HG03520 (cell line): ENCODE measurements at regions not wholly inside any gene's neighbourhood (a gene's known extent, or its start where the extent isn't known, plus 50 kb on each side); places are given as distances from the start of the nearest gene placed in this dataset.

Experiments used
- ATAC-seq: cut with Tn5 transposase; IDR thresholded peaks from one replicate; pipeline ENCODE4 v1.9.1; 2021; ENCODE audit warnings: mild to moderate bottlenecking, moderate library complexity; ENCODE audit not compliant: unreplicated experiment

DNA sequence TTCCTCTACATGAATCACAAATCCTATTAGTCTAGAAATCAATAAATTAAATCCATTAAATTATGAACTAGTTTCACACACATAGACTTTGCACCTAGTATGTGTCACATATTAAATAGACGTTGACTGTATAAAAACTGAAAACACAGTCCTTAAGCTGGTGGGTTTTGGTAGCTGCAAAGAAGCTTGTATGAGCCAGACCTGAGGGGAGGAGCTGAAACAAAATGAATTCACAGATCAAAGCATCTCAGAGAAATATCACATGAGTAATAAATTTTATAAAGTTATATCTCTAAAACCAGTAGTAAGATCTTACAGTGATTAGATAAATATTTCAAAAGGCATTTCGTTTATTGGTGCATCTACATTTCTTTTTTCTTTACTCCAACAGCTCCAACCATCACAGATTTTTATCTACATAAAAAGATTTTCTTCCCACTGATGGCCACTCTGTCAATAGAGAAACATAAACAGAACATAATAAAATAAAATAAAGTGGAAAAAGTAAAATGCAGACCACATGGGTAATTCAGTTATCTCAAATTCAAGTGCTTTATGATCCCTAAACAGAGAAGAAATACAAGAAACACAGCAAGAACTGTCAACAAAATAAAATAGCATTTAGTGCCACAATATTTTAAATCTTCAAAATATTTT lies 420.0 kb upstream of the CYRIA start:
- ATAC-seq = no peak

DNA sequence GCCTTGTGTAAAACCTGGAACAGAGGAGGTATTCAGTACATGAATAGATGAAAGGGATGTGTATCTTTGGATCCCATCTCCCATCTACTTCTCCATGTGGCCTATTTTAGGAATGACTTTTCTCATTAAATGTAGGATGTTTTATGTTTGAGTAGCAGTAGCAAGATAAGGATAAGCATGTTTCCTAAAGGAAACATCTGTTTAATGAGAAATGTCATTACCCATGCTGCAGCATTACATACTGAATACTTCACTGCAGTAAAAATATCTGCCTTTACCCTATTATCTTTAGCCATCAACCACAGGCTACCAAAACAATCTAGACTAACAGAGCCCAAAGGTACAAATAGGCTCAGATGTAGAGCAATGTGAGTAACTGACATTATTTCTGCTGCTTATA lies 419.2 kb upstream of the CYRIA start:
- ATAC-seq = no peak

DNA sequence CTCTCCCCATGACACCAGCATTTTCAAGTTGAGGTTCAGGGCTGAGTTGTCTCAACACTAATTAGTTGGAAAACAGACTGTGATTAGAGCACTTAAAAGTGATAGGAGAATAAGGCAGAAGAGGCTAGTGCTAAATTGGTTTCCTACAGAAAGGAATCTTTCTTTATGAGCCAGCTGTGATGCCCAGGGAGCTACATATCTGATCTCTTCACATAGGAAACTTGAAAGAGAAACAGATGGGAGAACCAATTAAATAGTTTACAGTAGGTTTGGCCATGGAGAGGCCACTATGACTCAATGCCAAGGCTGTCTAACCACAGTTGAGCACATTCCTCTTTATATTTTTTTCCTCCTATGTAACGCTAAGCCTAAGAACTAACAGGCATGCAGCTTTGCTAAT lies 418.3 kb upstream of the CYRIA start:
- ATAC-seq = no peak

DNA sequence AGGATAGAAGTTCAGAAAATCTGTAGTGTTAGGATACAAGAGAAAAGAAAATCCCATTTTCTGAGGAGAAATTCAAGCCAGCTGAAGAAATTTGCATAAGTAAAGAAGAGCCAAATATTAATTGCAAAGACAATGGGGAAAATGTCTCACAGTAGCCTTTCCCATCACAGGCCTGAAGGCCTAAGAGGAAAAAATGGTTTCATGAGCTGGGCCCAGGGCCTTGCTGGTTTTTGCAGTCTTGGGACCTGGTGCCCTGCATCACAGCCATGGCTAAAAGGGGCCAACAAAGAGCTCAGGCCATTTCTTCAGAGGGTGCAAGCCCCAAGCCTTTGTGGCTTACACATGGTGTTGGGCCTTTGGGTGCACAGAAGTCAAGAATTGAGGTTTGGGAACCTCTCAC lies 413.6 kb upstream of the CYRIA start:
- ATAC-seq = no peak

DNA sequence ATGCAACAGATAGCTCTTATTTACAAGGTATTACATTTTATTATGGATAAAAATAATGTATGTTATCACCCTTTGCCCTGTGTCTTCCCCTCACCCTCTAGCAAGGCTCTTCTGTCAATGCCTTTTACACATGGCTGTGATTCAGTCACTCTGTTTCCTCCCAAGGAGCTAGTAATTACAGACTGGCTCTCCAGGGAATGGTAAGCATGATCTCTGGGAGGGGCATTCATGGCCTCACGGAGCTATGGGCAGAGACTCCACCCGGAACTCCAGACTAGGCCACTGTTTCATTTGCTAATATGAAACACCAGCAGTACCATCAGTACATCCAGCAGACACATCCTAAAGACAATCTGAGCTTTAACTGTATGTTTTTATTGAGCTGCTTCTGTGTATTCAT lies 410.9 kb upstream of the CYRIA start:
- ATAC-seq = no peak

DNA sequence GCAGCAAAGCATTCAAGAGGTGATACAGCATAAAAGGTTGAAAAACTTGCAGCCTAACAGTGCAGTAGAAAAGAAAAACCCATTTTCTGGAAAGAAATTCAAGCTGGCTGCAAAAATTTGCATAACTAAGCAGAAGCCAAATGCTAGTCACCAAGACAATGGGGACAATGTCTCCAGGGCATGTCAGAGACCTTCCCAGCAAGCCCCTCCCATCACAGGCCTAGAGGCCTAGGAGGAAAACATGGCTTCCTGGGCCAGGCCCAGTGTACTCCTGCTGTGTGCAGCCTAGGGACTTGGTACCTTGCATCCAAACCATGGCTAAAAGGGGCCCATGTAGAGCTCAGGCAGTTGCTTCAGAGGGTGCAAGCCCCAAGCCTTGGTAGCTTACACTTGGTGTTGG lies 405.1 kb upstream of the CYRIA start:
- no peak for ATAC-seq

DNA sequence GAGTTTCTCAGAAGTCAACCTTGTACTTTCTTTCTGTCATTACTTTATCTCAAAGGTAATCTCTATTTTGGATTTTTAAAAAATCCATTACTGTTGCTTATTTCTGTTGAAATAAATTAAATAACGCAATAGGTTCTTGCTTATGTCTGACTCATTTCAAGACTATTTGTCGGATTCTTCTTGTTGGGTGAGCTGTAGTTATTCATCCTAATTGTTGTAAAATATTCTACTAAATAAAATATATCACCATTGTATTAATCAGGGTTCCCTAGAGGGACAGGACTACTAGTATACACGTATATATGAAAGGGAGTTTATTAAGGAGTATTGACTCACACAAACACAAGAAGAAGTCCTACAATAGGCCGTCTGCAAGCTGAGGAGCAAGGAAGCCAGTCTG lies 403.9 kb upstream of the CYRIA start:
- no peak for ATAC-seq

DNA sequence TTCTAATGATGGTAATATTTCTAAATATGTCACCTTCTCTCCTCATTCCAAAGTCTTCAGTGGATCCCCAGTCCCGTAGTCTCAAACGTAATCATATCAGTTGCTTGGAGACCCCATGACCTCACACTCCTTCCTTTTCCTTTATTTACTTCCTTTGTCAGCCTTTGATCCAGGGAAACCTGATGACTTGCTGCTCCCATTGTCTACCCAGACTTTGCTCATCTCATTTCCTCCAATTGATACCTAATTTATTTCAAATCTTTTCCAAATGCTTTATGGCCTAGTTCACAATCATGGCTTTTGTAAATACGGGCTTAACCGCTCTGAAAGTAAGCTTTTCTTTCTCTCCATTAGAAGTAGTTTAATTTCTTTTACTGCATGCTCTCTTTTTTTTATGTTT lies 402.4 kb upstream of the CYRIA start:
- ATAC-seq = no peak

DNA sequence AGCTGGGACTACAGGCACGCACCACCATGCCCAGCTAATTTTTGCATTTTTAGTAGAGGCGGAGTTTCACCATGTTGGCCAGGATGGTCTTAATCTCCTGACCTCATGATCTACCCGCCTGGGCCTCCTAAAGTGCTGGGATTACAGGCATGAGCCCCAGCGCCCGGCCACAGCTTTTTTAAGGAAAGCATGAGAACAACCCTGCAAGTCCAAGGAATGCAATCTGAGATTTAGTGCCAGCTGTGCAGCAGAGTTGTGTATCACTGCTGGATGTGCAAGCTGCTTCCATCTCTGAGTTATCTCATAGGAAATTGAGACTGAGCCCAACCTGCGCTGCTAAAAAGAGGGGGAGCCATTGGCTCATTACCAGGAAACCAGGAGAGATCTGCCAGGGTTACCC lies 399.9 kb upstream of the CYRIA start:
- ATAC-seq = no peak

DNA sequence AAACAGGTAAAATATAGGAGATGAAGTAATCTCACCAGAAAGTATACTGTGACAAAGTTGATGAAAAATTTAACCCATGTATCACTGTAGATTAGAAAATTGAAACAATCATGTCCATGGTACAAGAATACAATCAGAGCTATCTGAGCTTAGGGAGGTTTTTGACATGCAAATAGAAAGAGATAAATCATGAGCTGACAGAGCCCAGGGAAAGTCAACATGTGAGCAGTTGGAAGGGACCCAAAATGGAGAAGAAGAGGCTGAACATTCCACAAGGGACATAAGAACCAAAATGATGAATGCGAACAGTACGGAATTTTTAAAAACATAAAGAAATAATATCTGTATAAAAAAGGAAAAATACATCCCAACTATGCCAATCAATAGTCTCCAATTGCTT lies 395.4 kb upstream of the CYRIA start:
- ATAC-seq = no peak

DNA sequence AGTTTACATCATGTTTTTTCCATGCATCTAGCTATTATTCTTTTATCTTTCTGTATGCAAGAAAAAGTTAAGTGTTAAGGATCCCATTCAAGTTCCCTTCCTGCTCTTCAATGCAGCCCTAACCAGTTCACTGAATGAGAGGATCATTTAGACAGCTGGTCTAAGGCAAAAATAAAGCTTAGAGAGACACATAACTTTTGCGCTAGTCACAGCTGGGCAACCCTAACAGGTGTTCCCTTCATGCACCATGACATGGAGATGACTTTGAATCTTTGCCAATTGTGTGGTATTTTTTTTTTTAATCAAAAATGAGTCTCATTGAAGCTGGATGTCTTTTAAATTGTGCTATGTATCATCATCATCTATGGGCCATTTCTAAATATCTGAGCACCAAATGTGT lies 393.8 kb upstream of the CYRIA start:
- ATAC-seq = no peak

DNA sequence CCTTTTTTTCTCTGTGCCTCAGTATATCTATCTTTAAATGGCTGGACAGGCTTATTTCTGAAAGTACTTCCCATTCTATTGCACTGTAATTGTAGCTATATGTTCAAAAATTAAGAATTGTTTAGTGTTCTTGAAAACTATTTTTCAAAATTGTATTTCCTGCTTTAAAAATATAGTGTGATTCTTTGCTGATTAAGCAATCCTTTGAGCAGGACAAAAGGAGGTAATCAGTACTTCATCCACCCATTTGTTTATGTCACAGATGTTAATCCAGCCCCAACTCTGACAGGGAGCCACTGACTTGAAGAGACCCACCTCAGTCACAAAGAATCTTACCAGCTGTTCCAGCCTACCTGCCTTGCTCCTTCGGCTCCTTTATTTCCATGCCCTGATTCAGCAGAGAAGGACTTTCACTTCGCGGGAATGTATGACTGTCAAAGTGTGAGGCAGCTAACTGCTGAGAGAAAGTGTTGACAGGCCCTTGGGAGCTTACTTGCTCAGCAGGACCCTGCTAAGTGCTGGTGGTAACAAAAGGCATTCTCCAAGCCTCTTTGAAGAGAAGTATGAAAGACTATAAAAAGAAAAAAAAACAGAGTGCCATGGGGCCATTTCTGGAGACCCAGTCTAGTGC lies 393.3 kb upstream of the CYRIA start:
- ATAC-seq = no peak

DNA sequence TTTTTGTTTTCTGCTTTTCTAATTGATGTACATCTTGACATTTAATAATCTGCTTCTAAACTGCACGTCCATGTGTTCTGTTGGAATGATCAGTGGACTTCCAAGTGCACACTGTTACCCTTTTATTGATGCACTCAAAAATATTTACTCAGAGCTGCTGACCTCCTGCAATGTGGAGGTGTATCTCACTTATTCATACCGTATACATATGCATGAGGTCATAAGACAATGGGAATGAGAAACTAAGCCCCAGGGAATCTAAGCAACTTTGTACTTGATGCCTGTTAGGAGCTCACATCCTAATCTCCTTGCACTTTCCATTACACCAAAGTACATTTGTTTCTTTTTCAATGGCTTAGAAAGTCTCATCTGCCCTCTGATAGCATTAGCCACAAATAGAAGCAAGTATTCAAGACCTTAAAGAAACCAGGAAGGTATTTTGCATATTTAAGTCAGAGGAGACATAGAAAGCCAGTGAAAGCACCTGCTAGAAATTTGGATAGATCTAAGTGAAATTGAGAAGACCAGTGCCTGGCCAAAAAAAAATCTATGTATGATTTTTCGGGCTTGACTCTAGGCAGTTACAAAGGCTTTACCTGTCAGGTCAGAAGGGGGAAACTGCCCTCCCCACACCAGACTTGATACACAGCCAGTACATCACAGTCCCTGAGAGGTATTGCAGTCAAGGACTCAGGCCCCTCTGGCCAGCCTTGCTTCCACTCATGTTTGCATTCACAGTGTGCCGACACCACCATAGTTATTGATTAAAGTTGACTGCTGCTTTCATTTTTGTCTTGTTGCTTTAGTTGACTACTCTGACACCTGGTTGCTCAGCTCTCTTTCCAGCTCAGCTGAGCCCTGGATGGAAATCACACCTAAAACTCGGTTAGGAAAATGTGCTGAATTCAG lies 391.7 kb upstream of the CYRIA start:
- ATAC-seq = no peak

DNA sequence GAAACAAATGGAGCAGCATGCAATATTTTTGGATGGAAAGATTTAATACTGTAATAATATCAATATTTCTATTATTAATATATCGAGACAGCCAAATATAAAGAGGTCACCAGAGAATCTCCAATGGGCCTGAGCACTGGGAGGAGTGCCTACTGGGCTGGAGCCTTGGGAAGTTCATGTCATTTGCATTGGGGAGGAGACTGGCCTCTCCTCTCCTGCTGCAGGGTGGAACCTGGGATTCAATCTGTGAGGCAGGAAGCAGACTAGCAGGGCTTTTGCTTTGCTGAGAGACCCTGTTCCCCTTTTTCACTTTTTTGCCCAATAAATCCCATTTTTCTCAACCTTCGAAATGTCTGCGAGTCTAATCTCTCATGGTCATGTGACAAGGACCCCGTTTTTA lies 390.6 kb upstream of the CYRIA start:
- ATAC-seq = no peak

DNA sequence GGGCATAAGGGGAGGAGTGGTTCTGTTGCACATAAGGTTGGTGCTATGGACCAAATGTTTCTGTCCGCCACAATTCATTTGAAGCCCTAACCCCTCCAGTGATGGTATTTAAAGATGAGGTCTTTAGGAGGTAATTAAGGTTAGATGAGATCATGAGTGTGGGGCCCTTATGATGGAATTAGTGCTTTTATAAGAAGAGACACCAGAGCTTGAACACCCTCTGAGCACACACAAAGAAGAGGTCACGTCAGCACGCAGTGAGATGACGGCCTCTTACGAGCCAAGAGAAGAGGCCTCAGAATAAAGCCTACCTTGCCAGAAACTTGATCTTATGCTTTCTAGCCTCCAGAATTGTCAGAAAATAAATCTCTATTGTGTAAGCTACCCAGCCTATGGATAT lies 386.4 kb upstream of the CYRIA start:
- ATAC-seq = no peak

DNA sequence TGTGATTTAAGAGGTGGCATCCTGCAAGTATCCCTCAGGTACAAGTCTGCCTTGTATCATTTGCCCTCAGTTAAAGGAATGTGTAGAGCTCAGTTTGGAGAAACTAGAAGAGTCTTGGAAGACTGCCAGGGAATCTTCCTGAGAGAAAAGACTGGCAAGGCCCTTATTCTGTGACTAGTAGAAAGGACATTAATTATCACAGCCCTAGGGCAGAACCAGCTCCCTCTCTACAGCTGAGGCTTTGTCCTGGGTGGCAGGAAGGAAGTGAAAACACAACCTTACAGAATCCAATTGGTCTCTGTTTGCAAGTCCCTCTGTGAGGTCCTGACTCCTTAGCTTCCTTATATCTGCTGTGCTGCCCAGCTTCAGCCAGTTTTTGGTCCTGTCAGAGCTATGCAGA lies 385.9 kb upstream of the CYRIA start:
- ATAC-seq = no peak

DNA sequence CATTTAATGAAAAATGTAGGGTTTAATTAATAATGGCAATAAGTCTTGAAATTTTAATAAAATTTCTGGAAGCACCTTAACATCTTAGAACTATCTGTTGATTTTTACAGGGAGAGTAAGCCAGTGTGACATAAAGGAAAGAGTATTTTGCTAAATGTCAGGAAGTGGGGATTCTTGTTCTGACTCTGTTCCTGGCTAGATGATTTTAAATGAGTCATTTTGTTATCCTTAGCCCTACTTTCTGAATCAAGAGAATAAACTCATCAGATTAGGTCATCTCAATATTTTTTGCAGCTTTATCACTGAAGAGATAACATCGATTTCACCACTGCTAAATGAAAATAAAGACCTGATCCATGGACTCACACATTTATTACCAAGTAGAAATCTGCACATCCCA lies 377.5 kb upstream of the CYRIA start:
- no peak for ATAC-seq

DNA sequence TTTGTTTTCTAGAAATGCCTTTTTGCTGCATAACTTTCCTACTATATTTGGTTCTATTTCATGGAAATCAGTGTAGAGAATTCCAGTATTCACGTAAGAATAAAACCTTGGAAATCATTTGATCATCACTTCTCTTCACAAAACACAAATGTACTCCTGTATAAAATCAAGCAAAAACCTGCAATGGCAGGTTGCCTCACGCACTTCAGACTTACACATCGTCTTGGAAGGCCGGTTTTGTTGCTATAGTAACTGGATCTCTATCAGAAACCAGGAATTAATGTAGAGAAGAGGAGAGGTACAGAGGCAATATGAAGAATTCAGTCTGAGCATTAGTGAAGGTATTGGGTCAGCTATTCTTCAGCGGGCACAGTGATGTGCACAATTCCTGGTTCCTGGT lies 370.7 kb upstream of the CYRIA start:
- ATAC-seq = no peak

DNA sequence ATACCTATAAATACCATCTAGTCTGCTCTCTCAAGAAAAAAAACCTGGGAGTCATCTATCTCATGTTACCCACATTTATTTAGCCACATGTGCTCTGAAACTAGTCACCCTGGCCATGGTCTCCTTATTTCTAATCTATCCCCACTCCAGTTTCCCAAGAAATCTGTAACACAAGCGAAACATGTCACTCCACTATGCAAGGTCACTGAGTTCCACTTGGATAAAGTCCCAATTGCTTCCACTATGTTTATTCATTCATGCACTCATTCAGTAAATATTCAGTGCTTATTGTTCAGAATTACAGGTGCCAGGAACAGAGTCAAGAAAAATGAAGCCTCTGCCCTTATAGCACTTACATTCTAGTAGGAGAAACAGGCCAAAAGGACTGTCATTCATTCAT lies 369.4 kb upstream of the CYRIA start:
- no peak for ATAC-seq

DNA sequence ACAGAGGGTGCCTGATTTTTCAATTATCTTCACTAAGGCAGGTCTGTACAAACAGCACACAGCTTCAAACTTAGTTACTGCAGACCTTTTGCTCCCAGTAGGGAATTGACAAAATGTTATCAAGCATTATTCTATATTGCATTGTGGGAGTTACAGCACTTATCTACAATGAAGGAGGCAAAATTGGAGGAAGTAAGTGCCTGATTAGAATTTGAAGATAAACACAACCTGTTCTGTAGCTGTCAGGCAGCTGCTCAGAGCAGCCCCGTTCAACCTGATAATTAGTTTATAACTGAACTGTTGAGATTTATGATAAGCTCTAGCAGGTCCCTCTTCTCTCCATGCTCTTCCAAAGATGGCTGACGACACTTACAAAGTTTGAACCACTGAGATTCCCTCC lies 364.4 kb upstream of the CYRIA start:
- ATAC-seq = no peak

DNA sequence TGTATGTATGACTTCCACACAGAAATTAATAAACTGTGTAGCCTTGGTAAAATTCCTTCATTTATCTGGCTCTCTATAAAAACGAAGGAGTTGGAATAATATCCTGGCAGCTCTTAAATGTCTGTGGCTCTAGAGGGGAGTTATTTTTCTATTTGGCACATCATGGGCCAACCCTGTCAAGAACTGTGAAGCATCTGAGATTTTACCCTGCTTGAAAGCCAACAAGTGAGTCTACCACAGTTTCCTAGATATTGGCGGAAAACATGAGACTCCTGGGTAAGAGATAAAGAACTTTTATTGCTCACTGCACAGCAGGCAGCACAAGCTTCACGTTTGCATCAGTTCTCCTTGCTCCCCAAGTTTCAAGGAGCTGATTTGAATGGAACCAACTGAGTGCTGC lies 346.7 kb upstream of the CYRIA start:
- no peak for ATAC-seq

DNA sequence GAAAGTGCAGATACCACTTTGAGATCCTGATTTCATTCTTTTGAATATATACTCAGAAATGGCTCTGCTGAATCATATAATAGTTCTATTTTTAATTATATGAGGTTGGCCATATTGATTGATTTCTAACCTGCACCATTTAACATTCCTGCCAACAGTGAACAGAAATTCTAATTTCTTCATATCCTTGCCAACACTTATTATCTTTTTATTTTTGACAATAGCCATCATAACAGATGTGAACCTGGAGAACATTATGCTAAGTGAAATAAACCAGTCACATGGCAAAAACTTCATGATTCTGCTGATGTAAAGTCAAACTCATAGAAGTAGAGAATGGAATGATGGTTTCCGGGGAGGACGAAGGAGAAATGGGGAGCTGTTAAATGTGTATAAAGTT lies 344.5 kb upstream of the CYRIA start:
- ATAC-seq = no peak
